ENCODE measurements at regions not wholly inside any gene's neighbourhood (a gene's known extent, or its start where the extent isn't known, plus 50 kb on each side); places are given as distances from the start of the nearest gene placed in this dataset.

GRCh38 chr17:69710926-69711325, 296.4 kb downstream of the MAP2K6 start:
- TF ChIP-seq CTCF (IDR thresholded peaks at IDR 0.05; ENCODE audit: low read depth, low read length) (no peak), EZH2phosphoT487 (IDR thresholded peaks at IDR 0.05; ENCODE audit: low read depth) (no peak)
